ENCODE measurements at regions not wholly inside any gene's neighbourhood (a gene's known extent, or its start where the extent isn't known, plus 50 kb on each side); places are given as distances from the start of the nearest gene placed in this dataset.

DNA sequence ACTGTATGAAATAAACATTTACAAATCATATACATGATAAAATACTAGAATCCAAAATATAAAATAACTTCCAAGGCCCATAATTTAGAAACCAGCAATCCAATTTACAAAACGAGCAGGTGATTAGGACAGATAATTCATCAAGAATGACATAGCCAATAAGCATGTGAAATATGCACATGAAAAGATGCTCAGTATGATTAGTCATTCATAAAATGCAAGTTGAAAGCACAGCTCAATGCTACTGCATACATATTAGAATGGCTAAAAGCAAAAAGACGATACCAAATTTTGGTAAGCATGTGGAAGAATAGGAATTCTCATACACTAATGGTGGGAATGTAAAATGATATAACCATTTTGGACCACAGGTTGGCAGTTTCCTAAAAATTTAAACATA is 837.2 kb upstream of the MIR17HG start:
- in situ Hi-C loops (cut with MboI; ENCODE audit: low sequenced_read_pairs): no loop called here
- Histone ChIP-seq H3K4ac (ENCODE audit: low read depth, low read length) (no peak overlapping the region), H3K18ac (ENCODE audit: low read depth, low read length) (no peak overlapping the region), H2AK9ac (replicated peaks; ENCODE audit: low read depth, low read length, poor library complexity) (no peak overlapping the region), H3K36me3 (ENCODE audit: control insufficient read depth, insufficient read depth, low read length) (no peaks in the 10 kb centered on the region), H2AK5ac (ENCODE audit: low read depth, low read length) (no peak overlapping the region), H3K9me1 (ENCODE audit: insufficient read depth, low read length) (no peaks in the 10 kb centered on the region), H4K20me1 (ENCODE audit: insufficient read depth, low read length) (no peaks in the 10 kb centered on the region), H2BK120ac (ENCODE audit: low read depth, low read length) (no peak overlapping the region), H3K9me3 (ENCODE audit: control insufficient read depth, insufficient read depth, low read length) (no peaks in the 10 kb centered on the region), H3K27me3 (ENCODE audit: control insufficient read depth, insufficient read depth, low read length) (no peaks in the 10 kb centered on the region), H4K91ac (ENCODE audit: insufficient read depth, low read depth, low read length) (no peak overlapping the region), H3K23ac (ENCODE audit: low read depth, low read length) (no peak overlapping the region), H2BK20ac (ENCODE audit: low read depth, low read length) (no peak overlapping the region), H3K79me1 (ENCODE audit: low read depth in 1 of 2, low read length in 2 of 2) (no peaks in the 10 kb centered on the region), H4K5ac (ENCODE audit: low read depth, low read length) (no peak overlapping the region), H3K4me1 (ENCODE audit: control insufficient read depth, insufficient read depth, low read length) (no peaks in the 10 kb centered on the region), H3K4me3 (ENCODE audit: insufficient read depth, low read depth, low read length) (no peak overlapping the region), H3K4me2 (ENCODE audit: low read depth, low read length) (no peak overlapping the region), H3K27ac (ENCODE audit: insufficient read depth, low read length) (no peak overlapping the region), H3K56ac (ENCODE audit: extremely low read depth, insufficient read depth, low read length) (no peak overlapping the region), H3K14ac (replicated peaks; ENCODE audit: low read depth, low read length) (no peak overlapping the region), H2BK5ac (ENCODE audit: low read depth, low read length, poor library complexity, severe bottlenecking) (no peak overlapping the region), H2AFZ (replicated peaks; ENCODE audit: low read length, poor library complexity) (no peak overlapping the region), H3K9ac (ENCODE audit: low read depth, low read length) (no peak overlapping the region), H2BK15ac (ENCODE audit: low read depth, low read length) (no peak overlapping the region), H4K8ac (ENCODE audit: low read depth in 2 of 2, low read length in 2 of 2) (no peak overlapping the region)
- no CpG with 5 or more reads among the region's 2 CpGs for WGBS, 2 experiments (ENCODE audit: extremely low coverage in 2 of 2, insufficient read length in 1 of 2)
- no TSS peak for BruUV-seq (replicated peaks)
- dilution Hi-C loops (cut with HindIII; ENCODE audit: low sequenced_read_pairs, unreplicated experiment): no loop called here
- POLR2A ChIA-PET (ENCODE audit: unreplicated experiment): no interaction called here
- CTCF ChIA-PET: no interaction called here
- no peak for TF ChIP-seq RCOR1 (IDR thresholded peaks at IDR 0.05; ENCODE audit: insufficient replicate concordance, low read length)
- TF ChIP-seq, protein P1, sequence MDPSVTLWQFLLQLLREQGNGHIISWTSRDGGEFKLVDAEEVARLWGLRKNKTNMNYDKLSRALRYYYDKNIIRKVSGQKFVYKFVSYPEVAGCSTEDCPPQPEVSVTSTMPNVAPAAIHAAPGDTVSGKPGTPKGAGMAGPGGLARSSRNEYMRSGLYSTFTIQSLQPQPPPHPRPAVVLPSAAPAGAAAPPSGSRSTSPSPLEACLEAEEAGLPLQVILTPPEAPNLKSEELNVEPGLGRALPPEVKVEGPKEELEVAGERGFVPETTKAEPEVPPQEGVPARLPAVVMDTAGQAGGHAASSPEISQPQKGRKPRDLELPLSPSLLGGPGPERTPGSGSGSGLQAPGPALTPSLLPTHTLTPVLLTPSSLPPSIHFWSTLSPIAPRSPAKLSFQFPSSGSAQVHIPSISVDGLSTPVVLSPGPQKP (IDR thresholded peaks at IDR 0.05; ENCODE audit: borderline replicate concordance, low read depth, low read length): no peak
- TF ChIP-seq MXI1 (IDR thresholded peaks at IDR 0.05; ENCODE audit: borderline replicate concordance, low read depth, low read length): no peak
- TF ChIP-seq USF2 (IDR thresholded peaks at IDR 0.05; ENCODE audit: low read depth, low read length): no peak
- no peak for TF ChIP-seq NFE2L2 (IDR thresholded peaks at IDR 0.05; ENCODE audit: low read depth, low read length)
- no peak for TF ChIP-seq POLR2A (IDR thresholded peaks at IDR 0.05; ENCODE audit: low read depth, low read length)
- TF ChIP-seq CEBPB (IDR thresholded peaks at IDR 0.05; ENCODE audit: low read depth, low read length): no peak
- TF ChIP-seq MAFK (IDR thresholded peaks at IDR 0.05; ENCODE audit: low read depth, low read length): no peak
- TF ChIP-seq CHD1 (IDR thresholded peaks at IDR 0.05; ENCODE audit: low read depth, low read length): no peak
- no peak for TF ChIP-seq FOS (IDR thresholded peaks at IDR 0.05; ENCODE audit: low read depth, low read length)
- TF ChIP-seq BHLHE40 (IDR thresholded peaks at IDR 0.05; ENCODE audit: low read depth, low read length): no peak
- no peak for TF ChIP-seq RAD21 (IDR thresholded peaks at IDR 0.05; ENCODE audit: low read length)
- TF ChIP-seq, protein P2, sequence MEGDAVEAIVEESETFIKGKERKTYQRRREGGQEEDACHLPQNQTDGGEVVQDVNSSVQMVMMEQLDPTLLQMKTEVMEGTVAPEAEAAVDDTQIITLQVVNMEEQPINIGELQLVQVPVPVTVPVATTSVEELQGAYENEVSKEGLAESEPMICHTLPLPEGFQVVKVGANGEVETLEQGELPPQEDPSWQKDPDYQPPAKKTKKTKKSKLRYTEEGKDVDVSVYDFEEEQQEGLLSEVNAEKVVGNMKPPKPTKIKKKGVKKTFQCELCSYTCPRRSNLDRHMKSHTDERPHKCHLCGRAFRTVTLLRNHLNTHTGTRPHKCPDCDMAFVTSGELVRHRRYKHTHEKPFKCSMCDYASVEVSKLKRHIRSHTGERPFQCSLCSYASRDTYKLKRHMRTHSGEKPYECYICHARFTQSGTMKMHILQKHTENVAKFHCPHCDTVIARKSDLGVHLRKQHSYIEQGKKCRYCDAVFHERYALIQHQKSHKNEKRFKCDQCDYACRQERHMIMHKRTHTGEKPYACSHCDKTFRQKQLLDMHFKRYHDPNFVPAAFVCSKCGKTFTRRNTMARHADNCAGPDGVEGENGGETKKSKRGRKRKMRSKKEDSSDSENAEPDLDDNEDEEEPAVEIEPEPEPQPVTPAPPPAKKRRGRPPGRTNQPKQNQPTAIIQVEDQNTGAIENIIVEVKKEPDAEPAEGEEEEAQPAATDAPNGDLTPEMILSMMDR (conservative IDR thresholded peaks at IDR 0.05; ENCODE audit: low read depth, low read length): no peak
- TF ChIP-seq MAZ (IDR thresholded peaks at IDR 0.05; ENCODE audit: borderline replicate concordance, low read depth, low read length): no peak
- no peak for TF ChIP-seq SMC3 (IDR thresholded peaks at IDR 0.05; ENCODE audit: low read depth, low read length)
- no peak for TF ChIP-seq RFX5 (IDR thresholded peaks at IDR 0.05; ENCODE audit: low read depth, low read length)
- intact Hi-C loops (cut with micrococcal nuclease): no loop called here
- ATAC-seq (ENCODE audit: low read depth) (no peak), DNase-seq (no peak)

Data from IMR-90 (cell line).